ENCODE measurements at regions not wholly inside any gene's neighbourhood (a gene's known extent, or its start where the extent isn't known, plus 50 kb on each side); places are given as distances from the start of the nearest gene placed in this dataset.

GRCh38 chr11:104645261-104646222 is 252.7 kb downstream of the CASP12 start:
- TF ChIP-seq YY1 (IDR thresholded peaks at IDR 0.05; ENCODE audit: low read depth) (no peak), EP300 (IDR thresholded peaks at IDR 0.05; ENCODE audit: borderline replicate concordance) (no peak), USF1 (IDR thresholded peaks at IDR 0.05) (no peak), TAF1 (IDR thresholded peaks at IDR 0.05; ENCODE audit: low read depth) (no peak), MAX (IDR thresholded peaks at IDR 0.05) (no peak), ZBTB7A (IDR thresholded peaks at IDR 0.05; ENCODE audit: low read depth) (no peak), RAD21 (IDR thresholded peaks at IDR 0.05; ENCODE audit: low read depth) (no peak), EGR1 (IDR thresholded peaks at IDR 0.05) (no peak), FOXM1 (IDR thresholded peaks at IDR 0.05; ENCODE audit: borderline replicate concordance, low read depth) (no peak), REST (IDR thresholded peaks at IDR 0.05; ENCODE audit: low read depth) (no peak)
